Esophagus squamous epithelium (tissue), 5 donors: ENCODE measurements at regions not wholly inside any gene's neighbourhood (a gene's known extent, or its start where the extent isn't known, plus 50 kb on each side); places are given as distances from the start of the nearest gene placed in this dataset.

Source experiments
- DNase-seq: peaks from one replicate; lab custom pipeline; 2025; lab: John Stamatoyannopoulos, UW
- H3K27ac ChIP-seq, 4 donors: fragments of 200-600 bp; sonication (generic); one replicate each; pipeline ENCODE4 v1.5.1; 2016 to 2019; ENCODE audit warnings: mild to moderate bottlenecking in 1 of 4
- H3K27me3 ChIP-seq, 4 donors: fragments of 200-600 bp; sonication (generic); 1 replicate in 3 of 4; 2 replicates in 1 of 4; pipeline versions ENCODE4 v1.5.1 to v1.6.0; 2017 to 2021; ENCODE audit warnings: antibody characterized with exemption in 1 of 4
- H3K36me3 ChIP-seq, 3 donors: fragments of 200-600 bp; sonication (generic); one replicate each; pipeline ENCODE4 v1.5.1; 2016 to 2019
- H3K4me1 ChIP-seq, 3 donors: fragments of 200-600 bp; sonication (generic); one replicate each; pipeline ENCODE4 v1.5.1; 2017 to 2019
- H3K4me3 ChIP-seq, 4 donors: fragments of 200-600 bp; sonication (generic); 1 replicate in 3 of 4; 2 replicates in 1 of 4; pipeline ENCODE4 v1.5.1; 2016 to 2019; ENCODE audit warnings: mild to moderate bottlenecking in 2 of 4, moderate library complexity in 1 of 4
- H3K9me3 ChIP-seq, 3 donors: fragments of 200-600 bp; sonication (generic); one replicate each; pipeline ENCODE4 v1.5.1; 2016 to 2019
- POLR2A ChIP-seq, 4 donors: fragments of 450-650 bp; IDR thresholded peaks; one replicate each; pipeline ENCODE4 v1.6.1; 2017; ENCODE audit warnings: antibody characterized with exemption in 4 of 4, mild to moderate bottlenecking in 4 of 4, moderate library complexity in 3 of 4
- WGBS, 2 donors: methylation state at CpG; one replicate each; pipeline ENCODE4 v1.1.5; 2018; 5-methylcytosine and 5-hydroxymethylcytosine counted together
- intact Hi-C: fragments of 100-400 bp; cut with DNase I; formaldehyde crosslinking; loops from one replicate; pipeline ENCODE4 v1.15.0; 2022
- TF ChIP-seq, protein P1 (sequence below), 6 experiments: fragments of 450-650 bp in 4 of 6; fragments of 200-600 bp in 2 of 6; sonication (generic) in 2 of 6; IDR thresholded peaks; one replicate each; pipeline ENCODE4 v1.5.1; 2016 to 2019; ENCODE audit warnings: antibody characterized with exemption in 6 of 6, mild to moderate bottlenecking in 4 of 6, moderate library complexity in 4 of 6
- donor health status: DM: yes; HTN: yes; CAD: no.

DNA sequence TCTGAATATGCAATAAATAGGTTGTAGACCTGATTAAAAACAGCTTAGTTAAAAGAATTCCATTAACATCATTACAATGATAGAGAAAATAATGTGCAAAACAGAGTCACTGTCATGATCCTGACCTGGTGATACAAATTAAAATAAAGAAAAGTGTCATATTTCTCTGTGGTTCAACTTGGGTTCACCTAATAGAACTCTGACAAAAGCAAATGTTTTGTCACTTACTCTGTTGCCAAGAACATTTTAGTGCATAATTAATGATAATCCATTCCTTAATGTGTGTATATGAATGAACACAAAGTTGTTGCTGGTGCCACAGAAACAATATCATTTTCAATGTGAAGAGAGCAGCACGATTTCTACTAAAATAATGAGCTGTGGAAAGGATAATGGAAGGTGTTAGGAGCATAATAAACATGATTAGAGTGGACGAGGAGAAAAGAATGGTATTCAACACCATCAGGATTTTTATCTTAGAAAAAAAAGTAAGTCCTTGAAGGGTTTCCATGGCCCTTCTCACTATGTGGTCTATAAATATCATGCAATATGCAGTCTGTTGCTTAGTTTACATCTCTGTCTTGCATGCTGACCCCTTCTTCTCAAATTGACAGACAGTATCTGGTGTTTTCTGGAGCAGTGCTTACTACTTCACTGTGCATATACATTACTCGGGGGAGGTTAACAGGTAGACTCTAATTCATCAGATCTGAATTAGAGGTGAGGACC lies 656.6 kb upstream of the MMS22L start:
- Histone ChIP-seq H3K9me3 (no peaks in the 10 kb centered on the region), H3K4me1 (no peaks in the 10 kb centered on the region), H3K36me3 (no peaks in the 10 kb centered on the region), H3K27me3 (no peaks in the 10 kb centered on the region), H3K4me3 (no peak overlapping the region), H3K27ac (no peak overlapping the region)
- TF ChIP-seq, protein P1, sequence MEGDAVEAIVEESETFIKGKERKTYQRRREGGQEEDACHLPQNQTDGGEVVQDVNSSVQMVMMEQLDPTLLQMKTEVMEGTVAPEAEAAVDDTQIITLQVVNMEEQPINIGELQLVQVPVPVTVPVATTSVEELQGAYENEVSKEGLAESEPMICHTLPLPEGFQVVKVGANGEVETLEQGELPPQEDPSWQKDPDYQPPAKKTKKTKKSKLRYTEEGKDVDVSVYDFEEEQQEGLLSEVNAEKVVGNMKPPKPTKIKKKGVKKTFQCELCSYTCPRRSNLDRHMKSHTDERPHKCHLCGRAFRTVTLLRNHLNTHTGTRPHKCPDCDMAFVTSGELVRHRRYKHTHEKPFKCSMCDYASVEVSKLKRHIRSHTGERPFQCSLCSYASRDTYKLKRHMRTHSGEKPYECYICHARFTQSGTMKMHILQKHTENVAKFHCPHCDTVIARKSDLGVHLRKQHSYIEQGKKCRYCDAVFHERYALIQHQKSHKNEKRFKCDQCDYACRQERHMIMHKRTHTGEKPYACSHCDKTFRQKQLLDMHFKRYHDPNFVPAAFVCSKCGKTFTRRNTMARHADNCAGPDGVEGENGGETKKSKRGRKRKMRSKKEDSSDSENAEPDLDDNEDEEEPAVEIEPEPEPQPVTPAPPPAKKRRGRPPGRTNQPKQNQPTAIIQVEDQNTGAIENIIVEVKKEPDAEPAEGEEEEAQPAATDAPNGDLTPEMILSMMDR (IDR thresholded peaks at IDR 0.05): no peak
- no peak for TF ChIP-seq POLR2A (IDR thresholded peaks at IDR 0.05)
- 32 to 64% methylated on average over 3 of the region's 3 CpGs for WGBS, 2 donors
- intact Hi-C loops: no loop called here
- no peak for DNase-seq

DNA sequence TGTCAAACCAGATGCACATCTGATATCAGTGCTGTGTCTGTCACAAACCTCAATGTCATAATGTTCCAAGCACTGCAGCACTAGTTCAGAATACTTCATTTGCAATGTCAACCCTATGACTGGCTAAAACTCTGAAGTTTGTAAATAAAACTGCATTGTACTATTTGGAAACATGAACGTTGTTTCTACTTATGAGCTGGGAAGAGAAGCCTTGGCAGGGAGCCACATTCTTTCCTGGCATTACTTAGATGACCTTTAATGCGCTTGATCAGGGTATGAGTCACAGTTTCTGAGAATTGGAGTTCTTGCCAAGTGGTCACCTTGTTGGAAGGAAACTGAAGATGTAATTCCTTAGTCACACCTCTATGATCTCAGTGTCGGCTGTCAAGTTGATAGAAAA lies 664.8 kb upstream of the MMS22L start:
- 27 to 29% methylated on average over 3 of the region's 3 CpGs for WGBS, 2 donors
- DNase-seq: no peak
- Histone ChIP-seq H3K9me3 (no peaks in the 10 kb centered on the region), H3K4me3 (no peak overlapping the region), H3K36me3 (no peaks in the 10 kb centered on the region), H3K27ac (no peak overlapping the region), H3K4me1 (peaks cover 0 to 5% (median 0%) of the 10 kb centered on the region in 3 donors), H3K27me3 (peaks cover 0 to 6% (median 0%) of the 10 kb centered on the region in 4 donors)
- intact Hi-C loops: no loop called here
- TF ChIP-seq, protein P1 (IDR thresholded peaks at IDR 0.05): no peak
- no peak for TF ChIP-seq POLR2A (IDR thresholded peaks at IDR 0.05)

DNA sequence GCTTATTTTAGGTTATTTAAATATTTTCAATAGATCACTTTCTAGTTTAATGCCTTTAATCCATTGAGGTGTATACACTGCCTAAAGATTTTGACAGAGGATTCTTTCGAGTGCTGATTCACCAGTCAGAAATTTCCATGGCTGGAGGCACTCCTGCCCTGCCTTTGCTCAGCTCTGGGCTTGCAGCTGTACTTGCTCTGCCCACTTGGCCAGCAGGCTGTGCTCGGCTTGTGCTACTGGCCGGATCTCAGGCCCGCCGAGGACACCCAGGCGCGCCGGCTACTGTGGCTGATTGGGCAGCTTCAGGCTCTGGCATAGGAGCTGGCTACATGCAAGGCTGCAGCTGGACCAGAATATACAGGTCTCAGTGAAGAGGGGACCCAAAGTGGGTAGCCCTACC lies 675.1 kb upstream of the MMS22L start:
- no peaks in the 10 kb centered on the region for H3K9me3 ChIP-seq
- no peak overlapping the region for H3K27ac ChIP-seq
- TF ChIP-seq, protein P1 (IDR thresholded peaks at IDR 0.05): no peak
- TF ChIP-seq POLR2A (IDR thresholded peaks at IDR 0.05): no peak
- intact Hi-C loops: no loop called here
- peaks cover 0 to 21% (median 0%) of the 10 kb centered on the region in 4 donors for H3K27me3 ChIP-seq
- DNase-seq: no peak
- H3K4me1 ChIP-seq: peaks cover 0 to 7% (median 0%) of the 10 kb centered on the region in 3 donors
- WGBS, 2 donors: 34 to 46% methylated on average over 1 to 8 of the region's 8 CpGs
- no peak overlapping the region for H3K4me3 ChIP-seq
- H3K36me3 ChIP-seq: no peaks in the 10 kb centered on the region

DNA sequence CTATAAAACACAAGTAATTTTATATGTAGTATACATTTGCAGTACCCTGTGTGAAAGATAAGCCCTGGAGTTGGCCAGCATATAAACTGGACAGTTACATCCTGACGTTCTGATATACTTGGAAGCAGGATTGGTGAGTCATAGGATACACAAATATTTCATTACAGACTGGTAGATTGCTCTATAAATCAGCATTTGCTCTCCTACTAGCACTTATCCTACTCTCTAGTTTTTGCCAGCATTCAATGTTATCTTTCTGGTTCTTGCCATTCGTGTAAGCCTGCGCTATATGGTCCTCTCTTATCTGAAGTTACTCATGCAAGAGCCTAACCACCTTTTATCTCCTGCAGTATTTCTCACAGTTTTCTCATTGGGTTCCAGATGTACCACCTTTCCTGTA lies 680.2 kb upstream of the MMS22L start:
- H3K9me3 ChIP-seq: no peaks in the 10 kb centered on the region
- DNase-seq: no peak
- no peaks in the 10 kb centered on the region for H3K36me3 ChIP-seq
- intact Hi-C loops: no loop called here
- no peak overlapping the region for H3K27ac ChIP-seq
- H3K27me3 ChIP-seq: peaks cover 0 to 16% (median 0%) of the 10 kb centered on the region in 4 donors
- TF ChIP-seq POLR2A (IDR thresholded peaks at IDR 0.05): no peak
- TF ChIP-seq, protein P1 (IDR thresholded peaks at IDR 0.05): no peak
- H3K4me1 ChIP-seq: peaks cover 0 to 3% (median 0%) of the 10 kb centered on the region in 3 donors
- H3K4me3 ChIP-seq: no peak overlapping the region
- 57 to 68% methylated on average over 3 of the region's 3 CpGs for WGBS, 2 donors

DNA sequence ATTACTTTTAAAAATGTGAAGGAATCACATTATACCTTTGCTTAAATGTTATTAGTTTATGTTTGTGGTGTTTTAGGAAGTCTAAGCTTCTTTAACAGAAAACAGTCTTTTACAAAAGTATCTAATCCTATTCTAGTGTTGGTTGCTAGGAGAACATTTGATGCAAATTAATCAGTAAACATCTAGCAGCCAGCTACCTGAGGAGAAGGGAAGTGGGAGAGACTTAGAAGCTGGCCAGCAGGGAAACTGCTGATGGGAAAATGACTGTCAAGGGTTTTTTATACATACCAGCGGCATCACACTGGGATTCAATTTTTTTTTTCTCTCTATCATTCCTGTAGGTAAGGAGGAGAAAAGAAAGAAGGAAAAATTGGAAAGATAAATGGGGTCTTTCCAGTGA lies 686.0 kb upstream of the MMS22L start:
- Histone ChIP-seq H3K9me3 (no peaks in the 10 kb centered on the region), H3K4me3 (no peak overlapping the region), H3K27ac (no peak overlapping the region), H3K36me3 (no peaks in the 10 kb centered on the region), H3K4me1 (no peaks in the 10 kb centered on the region), H3K27me3 (no peaks in the 10 kb centered on the region)
- no peak for TF ChIP-seq POLR2A (IDR thresholded peaks at IDR 0.05)
- TF ChIP-seq, protein P1 (IDR thresholded peaks at IDR 0.05): no peak
- intact Hi-C loops: no loop called here
- DNase-seq: no peak
- 76 to 81% methylated on average over 1 of the region's 1 CpG for WGBS, 2 donors
